ENCODE measurements at regions not wholly inside any gene's neighbourhood (a gene's known extent, or its start where the extent isn't known, plus 50 kb on each side); places are given as distances from the start of the nearest gene placed in this dataset.

GRCh38 chr5:74007193-74007592 lies 381.2 kb downstream of the ARHGEF28 start:
- no TSS peak for BruUV-seq (replicated peaks)
- SMC1A ChIA-PET (ENCODE audit: uncharacterized antibody, unreplicated experiment): no interaction called here
- Histone ChIP-seq H3K4me1 (ENCODE audit: control insufficient read depth, insufficient read depth, low read length) (no peaks in the 10 kb centered on the region), H3K4me2 (ENCODE audit: control insufficient read depth, insufficient read depth) (no peak overlapping the region), H3K27me3 (replicated peaks in 1 of 2; ENCODE audit: control insufficient read depth in 2 of 2, insufficient read depth in 2 of 2, low read length in 1 of 2) (peaks cover 0 to 3% of the 10 kb centered on the region in 2 experiments; a peak in 1 of 4 replicates), H3K4me3 (no peak overlapping the region), H4K20me1 (ENCODE audit: control insufficient read depth, insufficient read depth) (no peaks in the 10 kb centered on the region), H3K9me3 (replicated peaks; ENCODE audit: control insufficient read depth, insufficient read depth, low read length) (no peaks in the 10 kb centered on the region), H3K79me2 (ENCODE audit: control insufficient read depth, insufficient read depth, low read length) (no peaks in the 10 kb centered on the region), H3K36me3 (ENCODE audit: control insufficient read depth in 2 of 2, insufficient read depth in 2 of 2, low read length in 1 of 2) (no peaks in the 10 kb centered on the region), H3K27ac (ENCODE audit: control insufficient read depth, insufficient read depth) (no peak overlapping the region), H3K9ac (ENCODE audit: control insufficient read depth, insufficient read depth, low read length) (no peak overlapping the region), H2AFZ (ENCODE audit: control insufficient read depth, low read depth, low read length) (no peak overlapping the region)
- no peak for TF ChIP-seq ZNF592 (IDR thresholded peaks at IDR 0.05)
- no peak for TF ChIP-seq YBX1 (IDR thresholded peaks at IDR 0.05)
- no peak for TF ChIP-seq BMI1 (IDR thresholded peaks at IDR 0.05; ENCODE audit: borderline replicate concordance)
- no peak for TF ChIP-seq TCF3 (IDR thresholded peaks at IDR 0.05; ENCODE audit: borderline replicate concordance, insufficient read depth, low read depth, low read length)
- no peak for TF ChIP-seq BCL11A (IDR thresholded peaks at IDR 0.05; ENCODE audit: low read depth, low read length)
- TF ChIP-seq WRNIP1 (IDR thresholded peaks at IDR 0.05; ENCODE audit: borderline replicate concordance, low read depth, low read length): no peak
- no peak for TF ChIP-seq KLF5 (IDR thresholded peaks at IDR 0.05; ENCODE audit: partially characterized antibody)
- TF ChIP-seq ZZZ3 (IDR thresholded peaks at IDR 0.05; ENCODE audit: control insufficient read depth, insufficient read length, low read depth): no peak
- FAIRE-seq: no peak
- in situ Hi-C loops (cut with MboI): no loop called here
- POLR2A ChIA-PET: no interaction called here
- intact Hi-C loops (cut with micrococcal nuclease; ENCODE audit: unreplicated experiment): no loop called here
- DNase-seq (ENCODE audit: low read depth, low spot score): no peak
- RAD21 ChIA-PET (ENCODE audit: unreplicated experiment): no interaction called here
- ATAC-seq: no peak
- CTCF ChIA-PET: interaction anchor here (1.1 kb wide), 1 partner anchor 52 kb away, joined by 3 read pairs; no protein-coding TSS in a partner anchor
- WGBS (ENCODE audit: insufficient coverage, insufficient replicate concordance, low lambda C conversion rate, missing lambda C conversion rate): 0% methylated on average over 1 of the region's 1 CpG
